Liver (tissue), 2 donors: ENCODE measurements at regions not wholly inside any gene's neighbourhood (a gene's known extent, or its start where the extent isn't known, plus 50 kb on each side); places are given as distances from the start of the nearest gene placed in this dataset.
"Not testable (repeated sequence)": the region's sequence is repeated elsewhere in the genome, so short reads cannot be mapped to it uniquely, and the experiment has no call there.

Source experiments
- CTCF ChIP-seq: fragments of 150-350 bp; IDR thresholded peaks from 2 replicates; pipeline ENCODE4 v1.5.1; 2017; ENCODE audit warnings: improper control_type of control experiment, low read depth, low read length; ENCODE audit not compliant: missing input control
- TF ChIP-seq, protein P1 (sequence below): IDR thresholded peaks from 2 replicates; pipeline ENCODE4 v1.6.1; 2016; ENCODE audit warnings: antibody characterized with exemption
- donor health status: healthy.

GRCh38 chr16:18252943-18253342 is 83.6 kb downstream of the NPIPA8 start:
- not testable (repeated sequence) for TF ChIP-seq CTCF
- TF ChIP-seq, protein P1, sequence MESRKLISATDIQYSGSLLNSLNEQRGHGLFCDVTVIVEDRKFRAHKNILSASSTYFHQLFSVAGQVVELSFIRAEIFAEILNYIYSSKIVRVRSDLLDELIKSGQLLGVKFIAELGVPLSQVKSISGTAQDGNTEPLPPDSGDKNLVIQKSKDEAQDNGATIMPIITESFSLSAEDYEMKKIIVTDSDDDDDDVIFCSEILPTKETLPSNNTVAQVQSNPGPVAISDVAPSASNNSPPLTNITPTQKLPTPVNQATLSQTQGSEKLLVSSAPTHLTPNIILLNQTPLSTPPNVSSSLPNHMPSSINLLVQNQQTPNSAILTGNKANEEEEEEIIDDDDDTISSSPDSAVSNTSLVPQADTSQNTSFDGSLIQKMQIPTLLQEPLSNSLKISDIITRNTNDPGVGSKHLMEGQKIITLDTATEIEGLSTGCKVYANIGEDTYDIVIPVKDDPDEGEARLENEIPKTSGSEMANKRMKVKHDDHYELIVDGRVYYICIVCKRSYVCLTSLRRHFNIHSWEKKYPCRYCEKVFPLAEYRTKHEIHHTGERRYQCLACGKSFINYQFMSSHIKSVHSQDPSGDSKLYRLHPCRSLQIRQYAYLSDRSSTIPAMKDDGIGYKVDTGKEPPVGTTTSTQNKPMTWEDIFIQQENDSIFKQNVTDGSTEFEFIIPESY: not testable (repeated sequence)
